ENCODE measurements at regions not wholly inside any gene's neighbourhood (a gene's known extent, or its start where the extent isn't known, plus 50 kb on each side); places are given as distances from the start of the nearest gene placed in this dataset.

DNA sequence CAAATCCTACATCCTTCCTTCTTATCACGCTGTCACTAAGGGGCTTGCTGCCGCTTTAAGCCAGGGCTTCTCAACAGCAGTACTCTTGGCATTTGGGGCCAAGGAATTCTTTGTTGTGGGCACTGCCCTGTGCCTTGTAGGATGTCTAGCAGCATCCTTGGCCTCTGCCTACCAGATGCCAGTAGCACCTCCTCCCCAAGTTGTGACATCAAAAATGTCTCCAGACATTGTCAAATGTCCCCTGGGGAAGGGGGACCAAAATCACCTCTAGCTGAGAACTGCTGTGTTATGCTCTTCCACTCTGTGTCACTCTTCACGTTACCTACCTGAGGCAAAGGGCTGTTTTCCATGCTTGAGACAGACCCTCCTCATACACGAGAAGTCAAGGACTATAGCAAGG lies 400.3 kb upstream of the POU3F1 start:
- Histone ChIP-seq H3K4me3 (no peak overlapping the region), H3K9me3 (no peaks in the 10 kb centered on the region), H3K27ac (no peak overlapping the region), H3K4me1 (no peaks in the 10 kb centered on the region), H3K36me3 (no peaks in the 10 kb centered on the region), H3K27me3 (no peaks in the 10 kb centered on the region)
- intact Hi-C loops (cut with DNase I) = no loop called here
- TF ChIP-seq POLR2A (IDR thresholded peaks at IDR 0.05) = no peak
- no peak for TF ChIP-seq CTCF (IDR thresholded peaks at IDR 0.05)
- no peak for TF ChIP-seq POLR2AphosphoS5 (IDR thresholded peaks at IDR 0.05; ENCODE audit: insufficient read depth in 1 of 2, low read depth in 1 of 2)
- no peak for DNase-seq (ENCODE audit: extremely low spot score in 2 of 2)

DNA sequence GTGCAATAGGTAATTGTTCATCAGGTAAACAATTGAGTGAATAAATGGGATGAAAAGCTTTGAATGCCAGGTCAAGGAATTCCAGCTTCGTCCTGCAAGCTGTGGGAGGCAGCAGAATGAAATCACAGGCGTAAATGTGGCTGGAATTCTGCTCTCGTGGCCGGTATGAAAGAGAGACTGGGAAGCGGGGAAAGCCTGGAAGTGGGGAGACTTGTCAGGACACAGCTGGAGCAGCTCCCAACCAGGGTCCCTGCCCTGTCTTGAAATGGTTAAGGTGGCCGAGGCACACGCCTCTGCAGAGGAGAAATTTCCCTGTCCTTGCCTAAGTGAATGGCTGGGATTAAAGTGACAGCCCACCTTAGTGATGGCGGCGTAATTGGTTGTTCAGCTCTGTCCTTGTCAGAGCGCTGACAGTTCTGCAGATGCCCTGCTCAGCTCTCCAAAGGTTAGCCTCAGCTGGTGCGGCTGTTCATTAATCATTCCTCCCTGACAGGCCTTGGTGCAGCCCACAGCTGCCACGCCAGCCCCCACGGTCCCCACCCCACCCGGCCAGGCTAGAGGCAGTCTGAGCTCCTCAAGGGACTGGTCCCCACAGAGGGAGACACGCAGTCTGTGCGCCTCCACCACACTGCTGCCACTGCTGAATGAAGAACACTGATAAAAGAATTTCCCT lies 398.3 kb upstream of the POU3F1 start:
- intact Hi-C loops (cut with DNase I) = no loop called here
- TF ChIP-seq POLR2AphosphoS5 (IDR thresholded peaks at IDR 0.05; ENCODE audit: insufficient read depth in 1 of 2, low read depth in 1 of 2) (no peak), CTCF (IDR thresholded peaks at IDR 0.05) (no peak), POLR2A (IDR thresholded peaks at IDR 0.05) (no peak)
- no peaks in the 10 kb centered on the region for H3K27me3 ChIP-seq
- no peaks in the 10 kb centered on the region for H3K9me3 ChIP-seq
- no peak overlapping the region for H3K4me3 ChIP-seq
- H3K36me3 ChIP-seq = no peaks in the 10 kb centered on the region
- no peak for DNase-seq (ENCODE audit: extremely low spot score in 2 of 2)
- H3K4me1 ChIP-seq = no peaks in the 10 kb centered on the region
- no peak overlapping the region for H3K27ac ChIP-seq

- TF ChIP-seq CTCF (IDR thresholded peaks at IDR 0.05) = no peak
- no peak for TF ChIP-seq POLR2A (IDR thresholded peaks at IDR 0.05)
- TF ChIP-seq POLR2AphosphoS5 (IDR thresholded peaks at IDR 0.05; ENCODE audit: insufficient read depth in 1 of 2, low read depth in 1 of 2) = no peak
- Histone ChIP-seq H3K27ac (no peak overlapping the region), H3K4me1 (no peaks in the 10 kb centered on the region), H3K36me3 (no peaks in the 10 kb centered on the region), H3K27me3 (no peaks in the 10 kb centered on the region), H3K9me3 (no peaks in the 10 kb centered on the region), H3K4me3 (no peak overlapping the region)
- DNase-seq (ENCODE audit: extremely low spot score in 2 of 2) = no peak
- intact Hi-C loops (cut with DNase I) = no loop called here
These were observed 397.7 kb upstream of the POU3F1 start for GRCh38 chr1:38444311-38444710.

DNA sequence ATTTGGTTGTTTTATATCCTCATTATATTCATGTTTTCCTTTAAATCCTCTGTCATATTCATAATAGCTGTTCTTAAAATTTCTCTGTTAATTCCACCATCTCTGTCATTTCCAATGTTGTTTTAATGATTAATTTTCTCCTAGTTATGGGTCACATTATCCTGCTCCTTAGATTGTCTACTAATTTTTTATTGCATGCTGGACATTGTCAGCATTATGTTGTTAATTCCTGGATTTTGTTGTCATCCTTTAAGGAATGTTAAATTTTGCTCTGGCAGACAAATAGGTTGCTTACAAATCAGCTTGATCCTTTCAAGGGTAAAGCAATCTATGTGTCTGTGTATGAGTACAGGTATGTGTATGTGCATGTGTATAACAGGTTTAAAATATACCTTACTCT lies 393.8 kb upstream of the POU3F1 start:
- H3K27me3 ChIP-seq = no peaks in the 10 kb centered on the region

DNA sequence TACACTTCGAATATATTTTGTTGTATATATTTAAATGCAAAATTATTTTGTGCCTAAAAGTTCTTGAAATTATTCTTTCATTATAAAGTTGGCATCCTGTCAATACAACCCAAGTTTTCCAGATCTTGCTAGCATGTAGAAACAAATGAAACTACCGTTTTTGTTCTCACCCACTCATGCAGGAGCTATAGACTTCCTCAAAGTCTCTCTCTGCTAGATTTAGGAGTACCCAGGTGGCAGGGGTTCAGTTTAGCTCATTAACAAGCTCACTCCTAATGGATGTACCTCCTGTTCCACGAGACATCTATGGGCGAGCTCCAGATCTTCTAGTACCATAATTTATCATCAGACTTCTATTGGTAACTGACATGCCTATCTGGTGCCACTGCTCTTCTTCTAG lies 390.2 kb upstream of the POU3F1 start:
- no peak for TF ChIP-seq POLR2A (IDR thresholded peaks at IDR 0.05)
- TF ChIP-seq CTCF (IDR thresholded peaks at IDR 0.05) = no peak
- no peak for TF ChIP-seq POLR2AphosphoS5 (IDR thresholded peaks at IDR 0.05; ENCODE audit: insufficient read depth in 1 of 2, low read depth in 1 of 2)
- intact Hi-C loops (cut with DNase I) = no loop called here

More for the DNA sequence above, 393.8 kb upstream of the POU3F1 start:
- intact Hi-C loops (cut with DNase I) = no loop called here
- Histone ChIP-seq H3K9me3 (no peaks in the 10 kb centered on the region), H3K4me1 (no peaks in the 10 kb centered on the region), H3K27ac (no peak overlapping the region), H3K36me3 (no peaks in the 10 kb centered on the region), H3K4me3 (no peak overlapping the region)
- no peak for TF ChIP-seq POLR2A (IDR thresholded peaks at IDR 0.05)
- no peak for DNase-seq (ENCODE audit: extremely low spot score in 2 of 2)

More for the DNA sequence above, 390.2 kb upstream of the POU3F1 start:
- Histone ChIP-seq H3K4me1 (no peaks in the 10 kb centered on the region), H3K27ac (no peak overlapping the region), H3K27me3 (no peaks in the 10 kb centered on the region), H3K9me3 (no peaks in the 10 kb centered on the region), H3K36me3 (no peaks in the 10 kb centered on the region), H3K4me3 (no peak overlapping the region)
- no peak for DNase-seq (ENCODE audit: extremely low spot score in 2 of 2)

Data from vagina (tissue), 2 donors.